Cardiac muscle cell (in vitro differentiated cells and primary cell): ENCODE measurements at regions not wholly inside any gene's neighbourhood (a gene's known extent, or its start where the extent isn't known, plus 50 kb on each side); places are given as distances from the start of the nearest gene placed in this dataset.
"Not testable (repeated sequence)": the region's sequence is repeated elsewhere in the genome, so short reads cannot be mapped to it uniquely, and the experiment has no call there.

Experiments
- DNase-seq, 2 donors: peaks; one replicate each; pipeline versions ENCODE4 v3.0.0 to v3.0.0-alpha.2; 2010 to 2017; ENCODE audit warnings: low read depth in 1 of 2, low spot score in 1 of 2
- H3K27ac ChIP-seq: fragments of 200-600 bp; sonication (generic); 2 replicates; pipeline ENCODE4 v1.5.1; 2016
- H3K27me3 ChIP-seq: fragments of 200-600 bp; sonication (generic); 2 replicates; pipeline ENCODE4 v1.6.0; 2016; ENCODE audit warnings: control low read depth
- H3K36me3 ChIP-seq: fragments of 200-600 bp; sonication (generic); 2 replicates; pipeline ENCODE4 v1.5.1; 2016; ENCODE audit warnings: control low read depth
- H3K4me1 ChIP-seq: fragments of 200-600 bp; sonication (generic); 2 replicates; pipeline ENCODE4 v1.8.1; 2017; ENCODE audit warnings: low read depth, mild to moderate bottlenecking, mixed run types
- H3K4me3 ChIP-seq: fragments of 200-600 bp; sonication (generic); 2 replicates; pipeline ENCODE4 v1.5.1; 2016; ENCODE audit warnings: mild to moderate bottlenecking
- H3K9me3 ChIP-seq: fragments of 200-600 bp; sonication (generic); 2 replicates; pipeline ENCODE4 v1.5.1; 2017; ENCODE audit warnings: low read depth, mild to moderate bottlenecking, control low read depth
- CTCF ChIP-seq: IDR thresholded peaks from 2 replicates; pipeline ENCODE4 v1.5.1; 2012; ENCODE audit warnings: low read depth, mild to moderate bottlenecking, low read length

- Histone ChIP-seq H3K27me3 (no peaks in the 10 kb centered on the region), H3K36me3 (no peaks in the 10 kb centered on the region), H3K9me3 (no peaks in the 10 kb centered on the region), H3K4me3 (no peak overlapping the region), H3K27ac (no peak overlapping the region), H3K4me1 (peaks cover 22% of the 10 kb centered on the region)
- TF ChIP-seq CTCF: no peak
- no peak for DNase-seq
Measured at GRCh38 chr5:103391659-103392058, 133.1 kb downstream of the MACIR start.

- no peak for DNase-seq
- H3K4me1 ChIP-seq: peaks cover 21% of the 10 kb centered on the region
- no peaks in the 10 kb centered on the region for H3K27me3 ChIP-seq
- H3K9me3 ChIP-seq: no peaks in the 10 kb centered on the region
- no peak overlapping the region for H3K4me3 ChIP-seq
- no peak for TF ChIP-seq CTCF
- no peak overlapping the region for H3K27ac ChIP-seq
- no peaks in the 10 kb centered on the region for H3K36me3 ChIP-seq
Measured at GRCh38 chr5:103389846-103390245, 131.3 kb downstream of the MACIR start.

DNA sequence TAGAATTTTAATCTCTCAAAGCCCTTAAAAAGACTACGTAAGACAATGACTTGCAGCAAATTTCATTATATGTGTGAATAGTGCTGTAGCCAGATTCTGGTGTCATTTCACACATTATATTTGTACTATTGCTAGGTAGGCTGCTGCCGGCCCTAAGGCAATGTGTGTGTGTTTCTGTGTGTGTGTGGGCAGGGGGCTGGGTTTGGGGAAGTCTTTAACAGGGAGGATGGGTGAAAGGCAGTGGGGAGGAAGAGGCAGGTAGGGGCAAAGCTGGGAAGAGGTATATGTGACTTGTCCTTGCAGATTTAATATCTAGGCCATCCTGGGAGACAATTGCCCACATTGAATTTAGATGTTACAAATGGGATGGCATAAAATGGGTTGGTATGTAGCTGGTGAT is 130.8 kb downstream of the MACIR start:
- no peak for DNase-seq
- H3K9me3 ChIP-seq: no peaks in the 10 kb centered on the region
- no peaks in the 10 kb centered on the region for H3K36me3 ChIP-seq
- no peak for TF ChIP-seq CTCF
- H3K27me3 ChIP-seq: no peaks in the 10 kb centered on the region
- no peak overlapping the region for H3K27ac ChIP-seq
- peaks cover 16% of the 10 kb centered on the region for H3K4me1 ChIP-seq
- H3K4me3 ChIP-seq: no peak overlapping the region

DNA sequence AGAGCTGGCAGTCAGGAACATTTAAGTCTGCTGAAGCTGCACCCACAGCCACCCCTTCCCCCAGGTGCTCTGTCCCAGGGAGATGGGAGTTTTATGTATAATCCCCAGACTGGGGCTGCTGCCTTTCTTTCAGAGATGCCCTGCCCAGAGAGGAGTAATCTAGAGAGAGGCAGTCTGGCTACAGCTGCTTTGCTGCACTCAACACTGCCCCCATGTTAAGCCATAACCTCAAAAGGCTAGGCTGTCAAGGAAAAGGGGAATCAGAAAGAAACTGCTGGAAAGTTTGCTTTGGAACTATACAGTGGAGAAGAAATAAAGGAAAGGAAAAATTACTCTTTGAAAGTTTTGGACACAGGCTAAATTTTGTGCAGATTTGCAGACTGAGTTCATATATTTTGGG is 127.2 kb downstream of the MACIR start:
- DNase-seq: peak in 1 of 2 donors; percentile 28
- H3K4me3 ChIP-seq: no peak overlapping the region
- H3K36me3 ChIP-seq: no peaks in the 10 kb centered on the region
- H3K27me3 ChIP-seq: no peaks in the 10 kb centered on the region
- no peak overlapping the region for H3K27ac ChIP-seq
- no peaks in the 10 kb centered on the region for H3K4me1 ChIP-seq
- TF ChIP-seq CTCF: peak; percentile 14
- H3K9me3 ChIP-seq: no peaks in the 10 kb centered on the region

DNA sequence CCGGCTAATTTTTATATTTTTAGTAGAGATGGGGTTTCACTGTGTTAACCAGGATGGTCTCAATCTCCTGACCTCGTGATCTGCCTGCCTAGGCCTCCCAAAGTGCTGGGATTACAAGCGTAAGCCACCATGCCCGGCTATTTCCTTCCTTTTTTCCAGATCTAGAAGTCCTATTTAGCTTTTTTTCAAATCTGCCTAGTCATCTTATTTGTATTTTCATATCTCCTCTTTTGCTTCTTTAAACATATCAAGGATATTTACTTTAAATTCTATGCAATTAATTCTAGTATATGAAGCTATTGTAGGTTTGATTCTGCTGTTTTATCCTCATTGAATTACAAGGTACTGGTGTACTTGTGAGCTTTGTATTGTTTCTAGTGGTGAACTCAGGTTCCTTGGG is 119.1 kb downstream of the MACIR start:
- H3K9me3 ChIP-seq, H3K4me1 ChIP-seq, H3K36me3 ChIP-seq, H3K4me3 ChIP-seq, DNase-seq, H3K27me3 ChIP-seq, H3K27ac ChIP-seq: not testable (repeated sequence)

DNA sequence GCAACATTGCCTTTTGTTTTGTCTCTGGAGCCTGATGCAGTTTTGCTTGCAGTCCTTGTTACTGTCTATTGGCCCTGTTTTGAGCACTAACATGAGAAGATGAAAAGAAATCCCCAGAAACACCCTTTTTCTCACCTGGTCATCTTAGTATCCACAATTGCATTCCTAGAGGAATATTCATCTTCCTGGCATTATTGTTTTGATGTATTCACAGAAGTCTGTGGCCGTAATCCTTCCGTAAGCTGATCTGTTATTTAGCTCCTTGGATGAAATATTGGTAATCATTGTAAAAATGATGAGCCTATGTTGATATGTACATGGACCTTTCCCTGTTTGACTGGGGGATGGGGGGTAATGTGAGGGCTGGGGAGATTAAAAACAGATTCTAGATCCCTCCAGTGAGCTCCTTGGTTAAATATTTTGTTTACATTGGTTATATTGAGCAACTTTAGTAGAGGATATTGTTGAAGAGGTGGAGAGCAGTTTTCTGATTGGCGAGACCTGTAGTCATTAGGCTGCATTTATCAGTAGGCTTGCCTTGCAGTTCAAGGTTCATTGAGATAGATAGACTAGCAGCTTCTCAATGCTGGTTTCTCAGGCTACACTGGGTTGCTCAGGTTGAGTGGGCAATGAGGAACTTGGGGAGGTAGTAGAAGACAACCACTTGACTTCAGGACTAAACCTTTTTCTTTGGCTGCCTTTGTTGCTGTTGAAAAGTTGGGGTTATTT is 117.5 kb downstream of the MACIR start:
- DNase-seq: no peak
- TF ChIP-seq CTCF: no peak

More for the DNA sequence above, 117.5 kb downstream of the MACIR start:
- H3K36me3 ChIP-seq: no peaks in the 10 kb centered on the region
- H3K4me1 ChIP-seq: peaks cover 7% of the 10 kb centered on the region
- no peak overlapping the region for H3K27ac ChIP-seq
- no peak overlapping the region for H3K4me3 ChIP-seq
- no peaks in the 10 kb centered on the region for H3K9me3 ChIP-seq
- H3K27me3 ChIP-seq: no peaks in the 10 kb centered on the region
